IMR-90 (cell line): ENCODE measurements at regions not wholly inside any gene's neighbourhood (a gene's known extent, or its start where the extent isn't known, plus 50 kb on each side); places are given as distances from the start of the nearest gene placed in this dataset.

Experiments
- ATAC-seq: fragments of 200-7000 bp; cut with Tn5 transposase; 2 replicates; pipeline ENCODE4 v1.9.1; 2020; ENCODE audit warnings: low read depth, mild to moderate bottlenecking, moderate library complexity
- BruUV-seq: library from RNA; stranded (reverse); fragments of 400-500 nt; replicated peaks from 2 replicates; lab custom pipeline; 2021; lab: Mats Ljungman, UMichigan
- CTCF ChIA-PET: fragments of 300-600 bp; formaldehyde crosslinking; extraction: SDS; loops from one replicate; lab custom pipeline; 2021; ENCODE audit warnings: antibody characterized with exemption; lab: Yijun Ruan, JAX
- POLR2A ChIA-PET: fragments of 300-600 bp; sonication (Branson Sonifier 250); formaldehyde crosslinking; loops from one replicate; lab custom pipeline; 2022; ENCODE audit warnings: antibody characterized with exemption; ENCODE audit not compliant: unreplicated experiment; lab: Charles Lee
- DNase-seq: peaks from one replicate; pipeline ENCODE4 v3.0.0; 2013
- H2AFZ ChIP-seq: replicated peaks from 2 replicates; pipeline ENCODE3; 2013; ENCODE audit warnings: low read length, mild to moderate bottlenecking; ENCODE audit not compliant: poor library complexity
- H2AK5ac ChIP-seq: 2 replicates; pipeline ENCODE4 v1.6.1; 2013; ENCODE audit warnings: low read depth, low read length, inconsistent platforms
- H2AK9ac ChIP-seq: replicated peaks from 2 replicates; pipeline ENCODE3; 2013; ENCODE audit warnings: mild to moderate bottlenecking, low read depth, low read length, moderate library complexity; ENCODE audit not compliant: poor library complexity
- H2BK120ac ChIP-seq: 2 replicates; pipeline ENCODE4 v1.6.1; 2013; ENCODE audit warnings: low read depth, low read length, inconsistent platforms
- H2BK15ac ChIP-seq: 3 replicates; pipeline ENCODE4 v1.6.1; 2013; ENCODE audit warnings: low read depth, low read length, inconsistent platforms
- H2BK20ac ChIP-seq: 2 replicates; pipeline ENCODE4 v1.6.1; 2013; ENCODE audit warnings: low read depth, mild to moderate bottlenecking, inconsistent platforms, low read length, moderate library complexity
- H2BK5ac ChIP-seq: 2 replicates; pipeline ENCODE4 v1.6.1; 2013; ENCODE audit warnings: mild to moderate bottlenecking, low read depth, low read length, inconsistent platforms; ENCODE audit not compliant: poor library complexity, severe bottlenecking
- H3K14ac ChIP-seq: replicated peaks from 2 replicates; pipeline ENCODE4 v1.6.1; 2013; ENCODE audit warnings: low read depth, low read length, inconsistent platforms
- H3K18ac ChIP-seq: 2 replicates; pipeline ENCODE4 v1.6.1; 2013; ENCODE audit warnings: low read depth, low read length, control low read depth
- H3K23ac ChIP-seq: 2 replicates; pipeline ENCODE4 v1.6.1; 2013; ENCODE audit warnings: low read depth, low read length, inconsistent platforms
- H3K27ac ChIP-seq: 2 replicates; pipeline ENCODE4 v1.5.1; 2013; ENCODE audit warnings: mild to moderate bottlenecking, control low read depth, low read length; ENCODE audit not compliant: insufficient read depth
- H3K27me3 ChIP-seq: 2 replicates; pipeline ENCODE4 v1.6.1; 2013; ENCODE audit warnings: low read length; ENCODE audit not compliant: control insufficient read depth, insufficient read depth
- H3K36me3 ChIP-seq: 2 replicates; pipeline ENCODE4 v1.6.1; 2013; ENCODE audit warnings: low read length, mixed read lengths; ENCODE audit not compliant: control insufficient read depth, insufficient read depth
- H3K4ac ChIP-seq: 2 replicates; pipeline ENCODE4 v1.6.1; 2013; ENCODE audit warnings: low read depth, low read length, inconsistent platforms
- H3K4me1 ChIP-seq: 2 replicates; pipeline ENCODE4 v1.6.1; 2013; ENCODE audit warnings: low read length, mixed read lengths; ENCODE audit not compliant: control insufficient read depth, insufficient read depth
- H3K4me2 ChIP-seq: 2 replicates; pipeline ENCODE4 v1.6.1; 2013; ENCODE audit warnings: low read depth, mild to moderate bottlenecking, control low read depth, low read length, moderate library complexity
- H3K4me3 ChIP-seq: 2 replicates; pipeline ENCODE4 v1.5.1; 2013; ENCODE audit warnings: low read depth, mild to moderate bottlenecking, control low read depth, low read length, moderate library complexity; ENCODE audit not compliant: insufficient read depth
- H3K56ac ChIP-seq: 2 replicates; pipeline ENCODE4 v1.6.1; 2013; ENCODE audit warnings: low read length, inconsistent platforms; ENCODE audit not compliant: insufficient read depth; ENCODE audit errors: extremely low read depth
- H3K79me1 ChIP-seq, 2 experiments: 2 replicates each; pipeline ENCODE4 v1.6.1; 2013; ENCODE audit warnings: low read length in 2 of 2, inconsistent platforms in 1 of 2, low read depth in 1 of 2
- H3K9ac ChIP-seq: 2 replicates; pipeline ENCODE4 v1.6.1; 2013; ENCODE audit warnings: low read depth, low read length, control low read depth
- H3K9me1 ChIP-seq: 2 replicates; pipeline ENCODE4 v1.6.1; 2013; ENCODE audit warnings: low read length, inconsistent platforms; ENCODE audit not compliant: insufficient read depth
- H3K9me3 ChIP-seq: 2 replicates; pipeline ENCODE4 v1.6.1; 2013; ENCODE audit warnings: low read length; ENCODE audit not compliant: control insufficient read depth, insufficient read depth
- H4K20me1 ChIP-seq: 2 replicates; pipeline ENCODE4 v1.6.1; 2013; ENCODE audit warnings: low read length, inconsistent platforms; ENCODE audit not compliant: insufficient read depth
- H4K5ac ChIP-seq: 2 replicates; pipeline ENCODE4 v1.6.1; 2013; ENCODE audit warnings: mild to moderate bottlenecking, low read depth, low read length, control low read depth
- H4K8ac ChIP-seq, 2 experiments: 2 replicates each; pipeline ENCODE4 v1.6.1; 2013; ENCODE audit warnings: low read depth in 2 of 2, low read length in 2 of 2, control low read depth in 1 of 2, inconsistent platforms in 1 of 2
- H4K91ac ChIP-seq: 2 replicates; pipeline ENCODE4 v1.6.1; 2013; ENCODE audit warnings: low read depth, low read length, inconsistent platforms; ENCODE audit not compliant: insufficient read depth
- BHLHE40 ChIP-seq: fragments of 150-350 bp; IDR thresholded peaks from 2 replicates; pipeline ENCODE4 v1.6.1; 2016; ENCODE audit warnings: mild to moderate bottlenecking, low read depth, low read length
- CEBPB ChIP-seq: IDR thresholded peaks from 2 replicates; pipeline ENCODE4 v1.6.1; 2012; ENCODE audit warnings: low read depth, low read length, improper control_type of control experiment
- CTCF ChIP-seq: conservative IDR thresholded peaks from 2 replicates; pipeline ENCODE4 v1.5.1; 2012; ENCODE audit warnings: mild to moderate bottlenecking, low read depth, low read length, improper control_type of control experiment
- ELK1 ChIP-seq: fragments of 150-350 bp; IDR thresholded peaks from 2 replicates; pipeline ENCODE4 v1.6.1; 2016; ENCODE audit warnings: low read depth, mild to moderate bottlenecking, low read length, moderate library complexity, borderline replicate concordance
- FOS ChIP-seq: fragments of 150-350 bp; IDR thresholded peaks from 2 replicates; pipeline ENCODE4 v1.6.1; 2016; ENCODE audit warnings: low read depth, low read length
- MAFK ChIP-seq: IDR thresholded peaks from 2 replicates; pipeline ENCODE4 v1.6.1; 2012; ENCODE audit warnings: low read depth, low read length, improper control_type of control experiment
- MXI1 ChIP-seq: IDR thresholded peaks from 2 replicates; pipeline ENCODE4 v1.6.1; 2012; ENCODE audit warnings: low read depth, mild to moderate bottlenecking, low read length, moderate library complexity, borderline replicate concordance
- NFE2L2 ChIP-seq: fragments of 150-350 bp; IDR thresholded peaks from 2 replicates; pipeline ENCODE4 v1.6.1; 2016; ENCODE audit warnings: low read depth, mild to moderate bottlenecking, low read length
- RFX5 ChIP-seq: IDR thresholded peaks from 2 replicates; pipeline ENCODE4 v1.8.0; 2012; ENCODE audit warnings: low read depth, mild to moderate bottlenecking, low read length, moderate library complexity
- SMC3 ChIP-seq: fragments of 150-350 bp; IDR thresholded peaks from 2 replicates; pipeline ENCODE4 v1.6.1; 2016; ENCODE audit warnings: low read depth, mild to moderate bottlenecking, antibody characterized with exemption, low read length, moderate library complexity
- USF2 ChIP-seq: fragments of 150-350 bp; IDR thresholded peaks from 2 replicates; pipeline ENCODE4 v1.6.1; 2017; ENCODE audit warnings: mild to moderate bottlenecking, antibody characterized with exemption, low read length, low read depth
- WGBS, 2 experiments: methylation state at CpG; one replicate each; pipeline versions ENCODE4 v1.1.5 to v1.1.7; 2013; ENCODE audit warnings: missing lambda C conversion rate in 2 of 2; ENCODE audit not compliant: insufficient read length in 1 of 2; ENCODE audit errors: extremely low coverage in 2 of 2; 5-methylcytosine and 5-hydroxymethylcytosine counted together
- dilution Hi-C: fragments of 300-500 bp; cut with HindIII; formaldehyde crosslinking; loops from one replicate; pipeline ENCODE4 v1.14.3; 2018; ENCODE audit warnings: low sequenced_read_pairs; ENCODE audit not compliant: unreplicated experiment
- in situ Hi-C: fragments of 300-500 bp; cut with MboI; formaldehyde crosslinking; loops from 3 replicates; pipeline ENCODE4 v1.14.3; 2019; ENCODE audit warnings: low sequenced_read_pairs, inconsistent platforms, mixed read lengths
- intact Hi-C: fragments of 100-400 bp; cut with micrococcal nuclease; formaldehyde crosslinking; loops from 2 replicates; pipeline ENCODE4 v1.10.0; 2022

- WGBS, 2 experiments = no CpG with 5 or more reads among the region's 2 CpGs
- BruUV-seq = no TSS peak
- H3K14ac ChIP-seq = no peak overlapping the region
- H2AK9ac ChIP-seq = no peak overlapping the region
- H3K4ac ChIP-seq = no peak overlapping the region
- H3K4me1 ChIP-seq = no peaks in the 10 kb centered on the region
- H3K9me1 ChIP-seq = no peaks in the 10 kb centered on the region
- H2AK5ac ChIP-seq = no peak overlapping the region
- no peak overlapping the region for H4K91ac ChIP-seq
- ChIA-PET POLR2A (no interaction called here), CTCF (interaction anchor here (0.6 kb wide), 1 partner anchor 1254 kb away, joined by 5 read pairs; no protein-coding TSS in a partner anchor)
- in situ Hi-C loops = no loop called here
- H2BK120ac ChIP-seq = no peak overlapping the region
- H4K5ac ChIP-seq = no peak overlapping the region
- no peak overlapping the region for H4K8ac ChIP-seq
- H3K79me1 ChIP-seq = no peaks in the 10 kb centered on the region
- H3K18ac ChIP-seq = no peak overlapping the region
- no peak overlapping the region for H2BK20ac ChIP-seq
- H3K9me3 ChIP-seq = no peaks in the 10 kb centered on the region
- no peaks in the 10 kb centered on the region for H4K20me1 ChIP-seq
- no peaks in the 10 kb centered on the region for H3K36me3 ChIP-seq
- H2BK5ac ChIP-seq = no peak overlapping the region
- dilution Hi-C loops = no loop called here
- H3K23ac ChIP-seq = no peak overlapping the region
- no peak for DNase-seq
- no peak overlapping the region for H3K56ac ChIP-seq
- no peak overlapping the region for H3K4me3 ChIP-seq
- intact Hi-C loops = no loop called here
- H3K27me3 ChIP-seq = no peaks in the 10 kb centered on the region
- H3K27ac ChIP-seq = no peak overlapping the region
- ATAC-seq = no peak
- H3K4me2 ChIP-seq = no peak overlapping the region
- H2AFZ ChIP-seq = no peak overlapping the region
- TF ChIP-seq SMC3 (no peak), RFX5 (no peak), CTCF (no peak), MAFK (no peak), BHLHE40 (no peak), MXI1 (no peak), ELK1 (no peak), NFE2L2 (no peak), FOS (no peak), USF2 (no peak), CEBPB (no peak)
- no peak overlapping the region for H2BK15ac ChIP-seq
- no peak overlapping the region for H3K9ac ChIP-seq
Observed at GRCh38 chr3:18149386-18149785, 275.8 kb downstream of the SATB1 start.
